HG03575 (cell line): ENCODE measurements at regions not wholly inside any gene's neighbourhood (a gene's known extent, or its start where the extent isn't known, plus 50 kb on each side); places are given as distances from the start of the nearest gene placed in this dataset.
"Not testable (repeated sequence)": the region's sequence is repeated elsewhere in the genome, so short reads cannot be mapped to it uniquely, and the experiment has no call there.

ENCODE experiments used
- ATAC-seq: cut with Tn5 transposase; IDR thresholded peaks from one replicate; pipeline ENCODE4 v1.9.1; 2021; ENCODE audit not compliant: unreplicated experiment, insufficient number of reproducible peaks, low FRiP score; ENCODE audit errors: extremely low read depth

- no peak for ATAC-seq
Observed at GRCh38 chr4:107562316-107562715, 157.7 kb downstream of the PAPSS1 start.

GRCh38 chr4:107561481-107561880, 158.6 kb downstream of the PAPSS1 start:
- no peak for ATAC-seq

- ATAC-seq: no peak
Observed at GRCh38 chr4:107559653-107560052, 160.4 kb downstream of the PAPSS1 start.

- no peak for ATAC-seq
Observed at GRCh38 chr4:107552306-107552705, 167.7 kb downstream of the PAPSS1 start.

- ATAC-seq: no peak
Observed at GRCh38 chr4:107548211-107548905, 171.7 kb downstream of the PAPSS1 start.

GRCh38 chr4:107546638-107547037, 173.4 kb downstream of the PAPSS1 start:
- no peak for ATAC-seq

- no peak for ATAC-seq
Observed at GRCh38 chr4:107541511-107541910, 178.5 kb downstream of the PAPSS1 start.

- ATAC-seq: no peak
Observed at GRCh38 chr4:107531927-107532326, 188.1 kb downstream of the PAPSS1 start.

- ATAC-seq: no peak
Observed at GRCh38 chr4:107520368-107520767, 199.7 kb downstream of the PAPSS1 start.

GRCh38 chr4:107519053-107519452, 201.0 kb downstream of the PAPSS1 start:
- ATAC-seq: no peak

GRCh38 chr4:107518076-107518475, 202.0 kb downstream of the PAPSS1 start:
- no peak for ATAC-seq

- no peak for ATAC-seq
Observed at GRCh38 chr4:107512549-107512948, 207.5 kb downstream of the PAPSS1 start.

GRCh38 chr4:107509615-107510014, 210.4 kb downstream of the PAPSS1 start:
- ATAC-seq: no peak

GRCh38 chr4:107500551-107500950, 219.5 kb downstream of the PAPSS1 start:
- no peak for ATAC-seq

- ATAC-seq: no peak
Observed at GRCh38 chr4:107497054-107497453, 223.0 kb downstream of the PAPSS1 start.

GRCh38 chr4:107492566-107492965, 227.5 kb downstream of the PAPSS1 start:
- ATAC-seq: no peak

- no peak for ATAC-seq
Observed at GRCh38 chr4:107490116-107490515, 229.9 kb downstream of the PAPSS1 start.

GRCh38 chr4:107483621-107484020, 236.4 kb downstream of the PAPSS1 start:
- not testable (repeated sequence) for ATAC-seq

GRCh38 chr4:107482546-107482945, 237.5 kb downstream of the PAPSS1 start:
- no peak for ATAC-seq

GRCh38 chr4:107478327-107478980, 241.6 kb downstream of the PAPSS1 start:
- no peak for ATAC-seq

GRCh38 chr4:107473126-107473525, 246.9 kb downstream of the PAPSS1 start:
- ATAC-seq: no peak
